ENCODE measurements at regions not wholly inside any gene's neighbourhood (a gene's known extent, or its start where the extent isn't known, plus 50 kb on each side); places are given as distances from the start of the nearest gene placed in this dataset.

DNA sequence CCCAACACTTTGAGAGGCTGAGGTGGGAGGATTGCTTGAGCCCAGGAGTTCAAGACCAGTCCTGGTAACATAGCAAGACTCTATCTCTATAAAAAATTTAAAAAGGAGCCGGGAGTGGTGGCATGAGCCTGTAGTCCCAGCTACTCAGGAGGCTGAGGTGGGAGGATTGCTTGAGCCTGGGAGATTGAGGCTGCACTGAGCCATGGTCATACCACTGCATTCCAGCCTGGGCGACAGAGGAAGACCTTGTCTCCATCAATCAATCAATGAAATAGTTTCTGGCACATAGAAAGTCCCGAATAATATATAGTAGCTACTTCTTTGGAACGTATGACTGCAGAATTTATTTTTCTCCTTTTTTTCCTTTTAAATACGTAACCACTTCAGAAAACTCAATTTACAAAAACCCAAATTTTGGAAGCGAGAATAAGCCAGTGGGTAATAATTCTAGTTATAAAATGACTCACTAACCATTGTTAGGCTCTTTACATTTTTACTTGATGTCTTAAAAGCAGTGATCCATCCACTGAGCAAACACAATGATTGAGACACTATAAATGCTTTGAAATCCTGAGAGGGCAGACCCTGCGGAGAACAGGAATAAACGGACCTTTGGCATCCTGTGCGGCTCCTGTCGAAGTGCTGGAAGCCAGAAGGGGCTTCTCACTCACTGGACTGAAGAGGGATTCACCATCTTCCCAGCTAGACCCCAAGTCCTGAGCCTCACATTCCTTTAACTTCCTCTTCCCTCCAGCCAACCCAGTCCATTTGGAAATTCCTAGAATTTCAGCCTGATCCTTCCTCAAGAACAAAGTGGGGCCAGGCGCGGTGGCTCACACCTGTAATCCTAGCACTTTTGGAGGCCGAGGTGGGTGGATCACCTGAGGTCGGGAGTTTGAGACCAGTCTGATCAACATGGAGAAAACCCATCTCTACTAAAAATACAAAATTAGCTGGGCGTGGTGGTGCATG is 68.4 kb upstream of the MFGE8 start:
- H3K27ac ChIP-seq (ENCODE audit: low read depth, low read length) = no peak overlapping the region
- POLR2A ChIA-PET = no interaction called here
- CTCF ChIA-PET = interaction anchor here (0.7 to 1.2 kb wide), 2 partner anchors 9 to 87 kb away, joined by 3 to 4 read pairs; no protein-coding TSS in a partner anchor

DNA sequence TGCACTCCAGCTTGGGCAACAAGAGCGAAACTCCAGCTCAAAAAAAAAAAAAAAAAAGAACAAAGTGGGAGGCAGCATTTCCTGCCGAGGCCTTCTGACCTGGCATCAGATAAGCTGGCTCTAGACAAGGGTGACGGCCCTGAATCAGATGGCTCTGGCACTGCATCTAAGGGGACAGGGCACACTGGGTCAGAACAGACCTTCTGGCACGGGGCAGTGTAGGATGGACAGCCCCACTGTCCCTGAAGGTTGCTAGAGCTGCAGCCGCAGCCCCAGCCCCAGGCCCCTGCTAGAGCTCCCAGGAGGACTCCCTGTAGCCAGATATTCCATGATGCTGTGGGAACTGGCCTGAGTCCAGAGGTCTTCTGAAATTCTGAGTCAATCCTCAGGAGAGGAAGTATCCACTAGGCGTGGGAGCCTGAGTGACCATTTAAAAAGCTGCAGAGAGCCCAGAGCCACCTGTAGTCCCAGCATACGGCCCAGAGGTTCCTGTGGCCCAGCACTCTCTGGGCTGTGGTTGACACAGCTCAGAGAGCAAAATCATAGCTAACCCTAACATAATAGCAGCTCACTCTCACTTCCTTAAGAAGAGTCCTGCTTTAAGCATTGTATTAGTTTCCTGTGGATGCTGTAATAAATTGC is 69.2 kb upstream of the MFGE8 start:
- Histone ChIP-seq H3K27me3 (ENCODE audit: control insufficient read depth in 2 of 2, insufficient read depth in 2 of 2, low read length in 2 of 2) (no peaks in the 10 kb centered on the region), H3K4me1 (ENCODE audit: control insufficient read depth in 2 of 2, insufficient read depth in 2 of 2, low read length in 2 of 2) (no peaks in the 10 kb centered on the region), H3K4me3 (ENCODE audit: low read length) (no peak overlapping the region), H3K36me3 (ENCODE audit: control insufficient read depth in 2 of 3, insufficient read depth in 3 of 3, low read length in 3 of 3) (no peaks in the 10 kb centered on the region), H3K9me3 (ENCODE audit: control insufficient read depth in 2 of 3, low read length in 3 of 3) (no peaks in the 10 kb centered on the region), H3K27ac (ENCODE audit: low read depth, low read length) (no peak overlapping the region)
- H3K9me3 Mint-ChIP-seq = no peaks in the 10 kb centered on the region
- no peak overlapping the region for H3K27ac Mint-ChIP-seq
- POLR2A ChIA-PET = interaction anchor here (0.6 kb wide), 1 partner anchor 190 kb away, joined by 3 read pairs; no protein-coding TSS in a partner anchor
- ATAC-seq = peak; percentile 24
- H3K4me1 Mint-ChIP-seq = peaks cover 0 to 4% (median 0%) of the 10 kb centered on the region in 7 donors
- no peaks in the 10 kb centered on the region for H3K36me3 Mint-ChIP-seq
- intact Hi-C loops (cut with micrococcal nuclease) = no loop called here
- no peak overlapping the region for H3K4me3 Mint-ChIP-seq
- CTCF ChIA-PET = interaction anchor here (0.7 to 1.2 kb wide), 2 partner anchors 10 to 88 kb away, joined by 3 to 4 read pairs; no protein-coding TSS in a partner anchor
- DNase-seq = no peak
- H3K27me3 Mint-ChIP-seq = peaks cover 0 to 2% (median 0%) of the 10 kb centered on the region in 5 donors

More for the DNA sequence above, 68.4 kb upstream of the MFGE8 start:
- Histone ChIP-seq H3K4me3 (ENCODE audit: low read length) (no peak overlapping the region), H3K36me3 (ENCODE audit: control insufficient read depth in 2 of 3, insufficient read depth in 3 of 3, low read length in 3 of 3) (no peaks in the 10 kb centered on the region), H3K9me3 (ENCODE audit: control insufficient read depth in 2 of 3, low read length in 3 of 3) (no peaks in the 10 kb centered on the region), H3K4me1 (ENCODE audit: control insufficient read depth in 2 of 2, insufficient read depth in 2 of 2, low read length in 2 of 2) (no peaks in the 10 kb centered on the region), H3K27me3 (ENCODE audit: control insufficient read depth in 2 of 2, insufficient read depth in 2 of 2, low read length in 2 of 2) (no peaks in the 10 kb centered on the region)
- Mint-ChIP-seq H3K27me3 (peaks cover 0 to 2% (median 0%) of the 10 kb centered on the region in 5 donors), H3K4me1 (peaks cover 0 to 4% (median 0%) of the 10 kb centered on the region in 7 donors), H3K9me3 (no peaks in the 10 kb centered on the region), H3K36me3 (no peaks in the 10 kb centered on the region), H3K27ac (no peak overlapping the region), H3K4me3 (no peak overlapping the region)
- intact Hi-C loops (cut with micrococcal nuclease) = no loop called here
- no peak for DNase-seq
- no peak for ATAC-seq

DNA sequence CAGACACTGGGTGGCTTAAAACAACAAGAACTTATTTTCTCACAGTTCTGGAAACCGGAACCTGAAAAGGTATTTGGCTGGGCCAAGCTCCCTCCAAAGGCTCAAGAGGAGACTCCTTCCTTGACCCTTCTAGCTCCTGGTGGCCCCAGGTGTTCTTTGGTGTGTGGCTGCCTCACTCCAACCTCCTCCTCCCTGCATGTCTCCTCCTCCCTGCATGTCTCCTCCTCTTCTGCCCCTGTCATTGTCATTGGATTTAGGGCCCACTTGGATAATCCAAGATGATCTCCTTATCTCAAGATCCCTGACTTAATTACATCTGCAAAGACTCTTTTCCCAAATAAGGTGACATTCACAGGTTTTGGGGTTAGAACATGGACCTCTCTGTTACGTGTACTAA is 69.8 kb upstream of the MFGE8 start:
- CTCF ChIA-PET = interaction anchor here (1.2 kb wide), 1 partner anchor 88 kb away, joined by 3 read pairs; no protein-coding TSS in a partner anchor
- Mint-ChIP-seq H3K36me3 (no peaks in the 10 kb centered on the region), H3K27ac (peak overlapping the region in 1 of 9 donors; percentile 7), H3K4me1 (peaks cover 0 to 4% (median 0%) of the 10 kb centered on the region in 7 donors), H3K27me3 (peaks cover 0 to 7% (median 0%) of the 10 kb centered on the region in 5 donors), H3K9me3 (no peaks in the 10 kb centered on the region), H3K4me3 (no peak overlapping the region)
- intact Hi-C loops (cut with micrococcal nuclease) = no loop called here
- POLR2A ChIA-PET = interaction anchor here (0.6 kb wide), 1 partner anchor 189 kb away, joined by 3 read pairs; no protein-coding TSS in a partner anchor
- Histone ChIP-seq H3K27me3 (ENCODE audit: control insufficient read depth in 2 of 2, insufficient read depth in 2 of 2, low read length in 2 of 2) (no peaks in the 10 kb centered on the region), H3K36me3 (ENCODE audit: control insufficient read depth in 2 of 3, insufficient read depth in 3 of 3, low read length in 3 of 3) (no peaks in the 10 kb centered on the region), H3K4me1 (ENCODE audit: control insufficient read depth in 2 of 2, insufficient read depth in 2 of 2, low read length in 2 of 2) (no peaks in the 10 kb centered on the region), H3K27ac (ENCODE audit: low read depth, low read length) (no peak overlapping the region), H3K4me3 (ENCODE audit: low read length) (no peak overlapping the region), H3K9me3 (ENCODE audit: control insufficient read depth in 2 of 3, low read length in 3 of 3) (no peaks in the 10 kb centered on the region)
- DNase-seq (no peak), ATAC-seq (no peak)

- no peaks in the 10 kb centered on the region for H3K9me3 Mint-ChIP-seq
- Histone ChIP-seq H3K4me3 (ENCODE audit: low read length) (no peak overlapping the region), H3K36me3 (ENCODE audit: control insufficient read depth in 2 of 3, insufficient read depth in 3 of 3, low read length in 3 of 3) (no peaks in the 10 kb centered on the region), H3K4me1 (ENCODE audit: control insufficient read depth in 2 of 2, insufficient read depth in 2 of 2, low read length in 2 of 2) (no peaks in the 10 kb centered on the region), H3K27me3 (ENCODE audit: control insufficient read depth in 2 of 2, insufficient read depth in 2 of 2, low read length in 2 of 2) (no peaks in the 10 kb centered on the region), H3K9me3 (ENCODE audit: control insufficient read depth in 2 of 3, low read length in 3 of 3) (no peaks in the 10 kb centered on the region), H3K27ac (ENCODE audit: low read depth, low read length) (no peak overlapping the region)
- H3K36me3 Mint-ChIP-seq = no peaks in the 10 kb centered on the region
- H3K4me1 Mint-ChIP-seq = peaks cover 0 to 4% (median 0%) of the 10 kb centered on the region in 7 donors
- no peak for ATAC-seq
- DNase-seq = no peak
- H3K27ac Mint-ChIP-seq = no peak overlapping the region
- ChIA-PET POLR2A (interaction anchor here (0.7 kb wide), 1 partner anchor 29 kb away, joined by 3 read pairs; no protein-coding TSS in a partner anchor), CTCF (no interaction called here)
- no peak overlapping the region for H3K4me3 Mint-ChIP-seq
- intact Hi-C loops (cut with micrococcal nuclease) = no loop called here
- H3K27me3 Mint-ChIP-seq = peaks cover 0 to 10% (median 0%) of the 10 kb centered on the region in 5 donors
These were observed 70.8 kb upstream of the MFGE8 start for GRCh38 chr15:88983861-88984429.

DNA sequence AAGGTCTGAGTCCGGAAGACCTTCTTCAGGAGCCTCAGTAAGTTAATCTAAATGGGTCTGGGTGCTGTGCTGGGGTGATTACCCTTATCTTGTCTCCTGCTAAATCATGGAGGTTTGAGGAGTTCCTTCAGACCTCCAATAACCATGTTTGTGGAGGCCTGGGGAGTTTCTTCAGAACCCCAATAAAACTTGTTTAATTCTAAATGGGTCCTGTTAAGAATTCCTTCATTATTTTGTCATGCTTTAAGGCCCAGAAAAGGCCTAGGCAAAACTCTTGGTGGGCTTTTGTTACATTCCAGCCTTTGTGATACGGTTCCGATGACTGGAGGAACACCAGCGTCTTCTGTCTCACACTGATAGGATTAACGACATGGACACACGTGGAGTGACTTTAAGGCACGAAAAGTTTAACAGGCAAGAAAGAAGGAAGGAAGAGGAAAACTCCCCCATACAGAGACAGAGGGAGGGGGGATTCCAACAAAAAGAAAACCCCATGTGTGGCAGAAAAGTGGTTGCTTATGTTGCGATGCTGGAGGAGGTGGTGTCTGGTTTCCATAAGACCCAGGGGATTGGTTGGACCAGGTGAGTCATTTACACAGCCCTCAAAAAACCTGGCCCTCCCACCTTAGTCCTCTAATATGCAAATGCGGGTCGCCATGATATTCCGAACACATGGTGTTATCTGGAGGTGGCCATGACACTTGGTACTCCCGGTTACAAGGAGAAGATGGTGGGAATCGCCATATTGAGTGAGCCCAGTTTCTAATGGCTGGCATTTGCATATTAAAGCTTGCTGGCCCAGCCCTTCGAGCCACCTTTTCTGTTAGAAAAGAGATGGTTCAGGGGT is 72.6 kb upstream of the MFGE8 start:
- ATAC-seq = no peak
- H3K9me3 Mint-ChIP-seq = no peaks in the 10 kb centered on the region
- no peaks in the 10 kb centered on the region for H3K36me3 ChIP-seq (ENCODE audit: control insufficient read depth in 2 of 3, insufficient read depth in 3 of 3, low read length in 3 of 3)
- H3K27me3 ChIP-seq (ENCODE audit: control insufficient read depth in 2 of 2, insufficient read depth in 2 of 2, low read length in 2 of 2) = no peaks in the 10 kb centered on the region
- no peak overlapping the region for H3K27ac ChIP-seq (ENCODE audit: low read depth, low read length)
- ChIA-PET CTCF (no interaction called here), POLR2A (no interaction called here)
- no peaks in the 10 kb centered on the region for H3K36me3 Mint-ChIP-seq
- peak overlapping the region in 1 of 9 donors; percentile 46 for H3K27ac Mint-ChIP-seq
- intact Hi-C loops (cut with micrococcal nuclease) = no loop called here
- H3K4me1 ChIP-seq (ENCODE audit: control insufficient read depth in 2 of 2, insufficient read depth in 2 of 2, low read length in 2 of 2) = no peaks in the 10 kb centered on the region
- no peak overlapping the region for H3K4me3 ChIP-seq (ENCODE audit: low read length)
- H3K4me3 Mint-ChIP-seq = no peak overlapping the region
- peaks cover 0 to 20% (median 0%) of the 10 kb centered on the region in 5 donors for H3K27me3 Mint-ChIP-seq
- peaks cover 0 to 4% (median 0%) of the 10 kb centered on the region in 7 donors for H3K4me1 Mint-ChIP-seq
- DNase-seq = no peak
- H3K9me3 ChIP-seq (ENCODE audit: control insufficient read depth in 2 of 3, low read length in 3 of 3) = no peaks in the 10 kb centered on the region

All from naive thymus-derived CD4-positive, alpha-beta T cell (primary cell).